ENCODE measurements at regions not wholly inside any gene's neighbourhood (a gene's known extent, or its start where the extent isn't known, plus 50 kb on each side); places are given as distances from the start of the nearest gene placed in this dataset.
"Not testable (repeated sequence)": the region's sequence is repeated elsewhere in the genome, so short reads cannot be mapped to it uniquely, and the experiment has no call there.

GRCh38 chr4:131723069-131723468 lies 1426.0 kb upstream of the PCDH10 start:
- not testable (repeated sequence) for TF ChIP-seq LEF1 (IDR thresholded peaks at IDR 0.05; ENCODE audit: borderline replicate concordance); BHLHE40 (IDR thresholded peaks at IDR 0.05; ENCODE audit: borderline replicate concordance); NFRKB (IDR thresholded peaks at IDR 0.05); SUZ12 (IDR thresholded peaks at IDR 0.05); CTBP1 (IDR thresholded peaks at IDR 0.05; ENCODE audit: borderline replicate concordance); FOXM1 (IDR thresholded peaks at IDR 0.05; ENCODE audit: borderline replicate concordance); FOXA1 (IDR thresholded peaks at IDR 0.05); ELF4 (IDR thresholded peaks at IDR 0.05)

Data from HEK293T (cell line).